Ureter (tissue), 1 donor: ENCODE measurements at regions not wholly inside any gene's neighbourhood (a gene's known extent, or its start where the extent isn't known, plus 50 kb on each side); places are given as distances from the start of the nearest gene placed in this dataset.
"Not testable (repeated sequence)": the region's sequence is repeated elsewhere in the genome, so short reads cannot be mapped to it uniquely, and the experiment has no call there.

Source experiments
- DNase-seq: peaks from one replicate; pipeline ENCODE4 v3.0.0-alpha.2; 2020; ENCODE audit warnings: low spot score
- donor health status: DM: yes; HTN: yes; CAD: no.

GRCh38 chr11:23457641-23458040 is 597.4 kb upstream of the CCDC179 start:
- DNase-seq: no peak

- DNase-seq: no peak
These were observed 611.6 kb upstream of the CCDC179 start for GRCh38 chr11:23471878-23472277.

GRCh38 chr11:23473782-23474181 is 613.5 kb upstream of the CCDC179 start:
- no peak for DNase-seq

GRCh38 chr11:23480736-23481135 is 620.5 kb upstream of the CCDC179 start:
- DNase-seq: no peak

GRCh38 chr11:23484146-23484545 is 623.9 kb upstream of the CCDC179 start:
- DNase-seq: not testable (repeated sequence)

DNA sequence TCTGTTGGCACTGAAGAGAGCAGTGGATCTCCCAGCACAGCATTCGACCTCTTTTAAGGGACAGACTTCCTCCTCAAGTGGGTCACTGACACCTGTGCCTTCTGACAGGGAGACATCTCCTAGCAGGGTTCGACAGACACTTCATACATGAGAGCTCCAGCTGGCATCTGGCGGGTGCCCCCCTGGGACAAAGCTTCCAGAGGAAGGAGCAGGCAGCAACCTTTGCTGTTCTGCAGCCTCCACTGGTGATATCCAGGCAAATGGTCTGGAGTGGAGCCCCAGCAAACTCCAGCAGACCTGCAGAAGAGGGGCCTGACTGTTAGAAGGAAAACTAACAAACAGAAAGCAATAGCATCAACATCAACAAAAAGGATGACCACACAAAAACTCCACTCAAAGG is 624.3 kb upstream of the CCDC179 start:
- not testable (repeated sequence) for DNase-seq

DNA sequence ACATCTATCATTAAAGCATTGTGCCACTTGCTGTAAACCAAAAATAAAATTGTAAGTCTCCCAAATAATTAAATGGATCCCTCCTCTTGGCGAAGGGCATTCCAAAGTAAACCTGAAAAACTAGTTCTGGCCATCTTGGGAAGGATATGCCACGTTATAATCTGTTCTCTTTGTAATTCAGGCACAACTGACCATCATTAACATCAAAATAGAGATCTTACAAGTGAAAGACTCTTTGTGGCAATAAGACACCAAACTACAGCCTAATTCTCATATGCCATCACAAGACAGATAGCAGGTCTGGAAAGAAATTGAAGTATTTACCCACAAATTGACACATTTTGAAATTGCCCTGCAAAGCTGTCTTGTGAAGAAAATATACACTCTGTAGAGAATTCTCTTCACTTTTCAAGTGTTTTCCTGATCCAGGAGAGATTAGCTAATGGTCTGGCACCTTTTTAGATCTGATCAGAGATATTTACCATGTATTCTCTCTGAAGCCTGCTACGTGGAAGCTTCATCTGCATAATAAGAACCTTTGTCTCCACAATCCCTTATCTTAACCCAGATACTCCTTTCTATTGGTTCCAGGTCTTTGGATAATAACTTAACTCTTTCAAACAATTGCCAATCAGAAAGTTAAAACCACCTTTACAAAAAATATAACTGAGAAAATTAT is 630.4 kb upstream of the CCDC179 start:
- DNase-seq: no peak

DNA sequence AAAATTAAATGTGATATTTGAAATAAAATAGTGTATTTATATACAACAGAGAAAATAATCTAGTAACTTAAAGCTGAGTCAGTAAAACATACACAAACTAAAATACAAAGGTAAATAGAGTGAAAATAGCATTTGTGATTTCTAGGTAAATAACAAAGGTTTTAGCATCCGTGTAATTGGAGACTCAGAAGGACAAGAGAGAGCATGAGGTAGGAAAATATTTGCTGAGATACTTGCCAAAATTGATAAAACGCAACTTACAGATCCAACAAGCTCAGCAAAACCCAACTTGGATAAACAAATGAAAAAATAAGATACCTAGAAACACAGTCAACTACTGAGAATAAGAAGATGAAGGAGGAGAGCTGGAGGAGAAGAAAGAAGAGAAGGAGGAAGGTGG is 634.7 kb upstream of the CCDC179 start:
- no peak for DNase-seq

- no peak for DNase-seq
These were observed 636.1 kb upstream of the CCDC179 start for GRCh38 chr11:23496340-23496739.

DNA sequence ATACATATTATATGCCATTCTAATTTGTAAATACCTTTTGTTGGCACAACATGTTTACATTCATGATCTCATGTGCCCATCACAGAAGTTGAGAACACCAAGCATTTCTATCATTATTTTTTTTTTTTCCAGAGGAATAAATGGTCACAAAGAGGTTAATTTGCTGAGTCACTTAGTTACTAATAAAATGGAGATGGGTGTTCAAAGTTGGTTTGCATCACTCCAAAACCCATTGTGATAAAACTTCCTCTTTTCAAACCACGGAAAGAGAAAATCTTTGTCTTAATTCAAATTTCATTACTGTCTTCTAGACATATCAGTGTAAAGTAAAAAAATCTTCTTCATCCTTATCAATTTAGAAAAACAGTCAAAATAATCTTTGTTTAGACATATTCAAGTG is 636.8 kb upstream of the CCDC179 start:
- no peak for DNase-seq

GRCh38 chr11:23502389-23502788 is 642.1 kb upstream of the CCDC179 start:
- no peak for DNase-seq

DNA sequence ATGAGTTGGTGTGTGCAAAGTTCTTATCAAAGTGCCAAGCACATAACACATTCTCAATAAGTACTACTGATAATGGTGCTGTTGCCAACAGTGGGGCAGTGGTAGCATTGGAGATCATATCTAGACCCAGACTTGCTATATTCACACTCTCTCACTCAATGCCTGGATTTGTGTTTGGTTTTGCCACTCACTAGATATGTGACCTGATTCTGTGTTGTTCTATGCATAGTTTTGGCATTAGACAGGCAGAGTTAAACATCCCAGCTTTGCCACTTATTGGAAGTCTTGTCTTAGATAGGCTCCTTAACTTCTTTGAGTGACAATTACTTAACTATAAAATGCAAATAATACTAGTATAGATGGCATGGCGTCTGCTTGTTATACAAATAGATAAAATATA is 642.6 kb upstream of the CCDC179 start:
- no peak for DNase-seq

DNA sequence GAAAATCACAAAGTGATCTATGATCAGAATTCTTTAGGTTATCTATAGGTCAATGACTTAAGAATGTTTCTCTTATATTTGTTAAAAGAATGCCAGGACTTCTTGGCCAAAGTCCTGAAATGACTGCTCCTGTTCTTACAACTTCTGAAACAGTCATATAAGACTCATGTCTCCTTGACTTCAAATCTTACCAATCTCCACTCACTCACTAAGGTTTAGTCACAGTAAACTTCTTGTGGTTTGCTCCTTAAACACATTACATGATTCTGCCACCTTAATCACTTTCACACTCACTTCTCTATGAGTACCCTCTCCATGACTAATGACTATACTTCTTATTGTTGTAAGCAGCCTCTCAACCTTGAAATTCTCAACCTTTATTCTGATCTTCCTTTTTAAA is 648.7 kb upstream of the CCDC179 start:
- no peak for DNase-seq

DNA sequence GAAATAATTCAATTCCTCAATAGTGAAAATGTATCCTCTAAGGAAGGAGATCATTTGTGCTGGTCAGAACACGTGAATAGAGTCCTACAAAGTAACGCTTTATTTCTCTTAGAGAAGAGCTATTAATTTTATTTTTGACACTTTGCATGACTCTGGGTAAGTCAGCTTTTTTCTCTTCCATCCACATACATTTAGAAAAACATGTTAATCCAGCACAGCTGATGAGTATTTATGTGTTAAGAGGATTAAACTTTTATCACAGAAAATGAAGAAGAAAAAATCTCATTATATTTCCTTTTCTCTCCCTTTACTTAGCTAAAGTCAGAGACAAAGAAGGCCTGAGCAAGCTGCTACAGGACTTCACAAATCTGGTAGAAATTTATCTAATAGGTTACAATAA is 649.5 kb upstream of the CCDC179 start:
- DNase-seq: no peak

- DNase-seq: no peak
These were observed 658.9 kb upstream of the CCDC179 start for GRCh38 chr11:23519194-23519593.

DNA sequence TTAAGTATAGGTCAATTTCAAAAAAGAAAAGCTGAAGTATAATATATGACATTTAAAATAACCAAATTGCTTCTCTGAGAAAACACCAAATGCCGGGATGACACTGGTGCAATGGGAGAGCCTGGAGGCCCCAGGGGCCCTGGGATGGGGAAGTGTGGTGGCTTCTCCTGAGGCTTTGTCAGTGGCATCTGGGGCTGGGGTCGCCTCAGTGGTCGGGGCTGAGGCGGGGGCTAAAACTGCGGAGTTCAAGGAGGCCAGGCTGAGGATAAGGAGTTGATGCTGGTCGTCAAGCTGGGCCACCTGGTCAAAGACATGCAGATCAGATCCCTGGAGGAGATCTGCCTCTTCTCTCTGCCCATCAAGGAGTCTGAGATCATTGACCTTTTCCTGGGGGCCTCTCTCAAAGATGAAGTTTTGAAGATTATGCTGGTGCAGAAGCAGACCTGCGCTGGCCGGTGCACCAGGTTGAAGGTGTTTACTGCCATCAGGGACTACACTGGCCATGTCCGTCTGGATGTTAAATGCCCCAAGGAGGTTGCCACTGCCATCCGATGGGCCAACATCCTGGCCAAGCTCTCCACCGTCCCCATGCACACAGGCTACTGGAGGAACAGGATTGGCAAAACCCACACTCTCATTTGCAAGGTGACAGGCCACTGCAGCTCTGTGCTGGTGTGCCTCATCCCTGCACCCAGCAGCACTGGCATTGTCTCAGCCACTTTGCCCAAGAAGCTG is 660.1 kb upstream of the CCDC179 start:
- DNase-seq: no peak

GRCh38 chr11:23536907-23537306 is 676.6 kb upstream of the CCDC179 start:
- no peak for DNase-seq

DNA sequence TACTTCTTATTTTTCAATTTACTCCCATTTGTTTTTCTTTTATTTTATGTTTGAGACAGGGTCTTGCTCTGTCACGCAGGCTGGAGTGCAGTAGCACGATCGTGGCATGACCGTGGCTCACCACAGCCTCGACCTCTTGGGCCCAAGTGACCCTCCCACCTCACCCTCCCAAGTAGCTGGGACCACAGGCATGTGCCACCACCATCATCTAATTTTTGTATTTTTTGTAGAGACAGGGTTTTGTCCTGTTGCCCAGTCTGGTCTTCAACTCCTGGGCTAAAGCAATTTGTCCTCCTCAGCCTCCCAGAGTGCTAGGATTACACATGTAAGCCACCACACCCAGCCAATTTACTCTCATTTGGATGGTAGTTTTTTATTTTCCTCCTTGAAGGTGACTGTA is 679.3 kb upstream of the CCDC179 start:
- no peak for DNase-seq

GRCh38 chr11:23540101-23540561 is 679.9 kb upstream of the CCDC179 start:
- no peak for DNase-seq

DNA sequence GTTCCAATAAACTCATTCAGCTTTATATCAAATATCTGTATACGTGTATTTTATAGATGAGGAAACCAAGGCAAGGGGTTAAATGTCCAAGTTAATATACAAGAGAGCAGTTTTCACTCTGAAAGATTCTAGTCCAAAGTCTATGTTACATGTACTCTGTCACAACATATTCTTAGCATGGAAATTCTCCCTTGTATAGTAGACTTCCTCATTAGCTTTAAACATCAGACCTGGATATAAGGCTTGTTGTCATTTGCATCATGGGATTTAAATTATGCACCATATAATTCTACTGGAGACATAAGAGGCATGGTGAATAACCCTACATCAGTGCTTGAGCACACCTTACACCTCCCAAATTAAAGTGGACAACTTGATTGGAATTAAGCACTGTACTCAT is 681.9 kb upstream of the CCDC179 start:
- no peak for DNase-seq

DNA sequence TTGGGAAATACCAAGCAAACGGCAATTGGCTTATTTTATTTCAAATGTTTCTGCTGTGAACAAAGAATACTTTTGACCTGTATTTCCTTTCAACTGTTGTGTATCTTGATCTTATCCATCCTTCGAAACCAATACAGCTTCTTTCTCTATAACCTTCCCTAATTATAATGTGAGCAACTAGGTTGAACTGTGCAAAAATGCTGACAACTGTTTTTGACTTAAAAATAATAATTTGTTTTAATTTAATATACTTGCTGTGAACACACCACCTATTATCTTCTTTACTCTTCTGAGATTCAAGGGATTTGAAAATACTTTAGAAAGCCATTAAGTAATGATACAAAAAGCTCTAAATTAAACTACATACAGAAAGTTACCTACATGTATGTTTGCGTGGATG is 682.5 kb upstream of the CCDC179 start:
- no peak for DNase-seq

DNA sequence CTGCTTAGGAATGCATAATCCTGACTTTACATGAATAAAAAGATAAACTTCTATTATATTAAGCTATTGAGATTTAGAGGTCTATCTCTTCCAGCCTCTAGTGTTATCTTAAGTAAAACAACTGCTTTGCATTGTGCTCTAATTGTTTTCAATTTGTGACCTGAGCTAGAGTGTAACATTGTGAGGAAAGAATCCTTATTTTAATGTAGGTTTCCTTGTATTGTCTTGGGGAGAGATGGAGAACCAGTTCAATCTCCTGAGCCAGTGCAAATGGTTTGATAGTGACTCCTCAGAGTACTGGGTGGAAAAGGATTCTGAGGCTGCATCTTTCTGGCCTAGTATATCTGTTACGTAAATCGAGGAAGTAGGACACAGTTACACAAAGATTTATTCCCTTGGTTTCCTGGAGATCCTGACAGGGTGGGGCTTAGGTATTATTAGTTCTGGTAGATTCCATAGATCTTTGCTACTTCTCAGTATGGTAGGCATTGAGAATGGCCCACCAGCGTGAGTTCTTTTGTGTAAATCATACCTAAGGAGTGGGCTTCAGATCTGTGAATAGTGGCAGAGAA is 683.5 kb upstream of the CCDC179 start:
- no peak for DNase-seq

DNA sequence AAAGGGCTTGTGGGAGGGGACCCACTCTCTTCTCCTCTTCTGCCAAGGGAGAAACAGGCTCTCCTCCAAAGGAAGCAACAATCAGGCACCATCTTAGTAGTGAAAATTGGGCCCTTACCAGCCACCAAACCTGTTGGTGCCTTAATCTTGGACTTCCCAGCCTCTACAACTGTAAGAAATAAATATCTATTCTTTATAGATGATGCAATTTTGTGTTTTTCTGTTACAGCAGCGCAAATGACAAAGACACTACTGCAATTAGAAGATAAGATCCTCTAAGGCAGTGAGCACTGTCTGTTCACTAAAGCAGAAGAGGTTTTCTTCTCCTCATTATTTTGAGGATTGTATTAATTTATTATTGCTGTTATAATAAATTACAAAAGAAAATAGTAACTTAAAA is 691.4 kb upstream of the CCDC179 start:
- DNase-seq: no peak
